CD14-positive monocyte (primary cell): ENCODE measurements at regions not wholly inside any gene's neighbourhood (a gene's known extent, or its start where the extent isn't known, plus 50 kb on each side); places are given as distances from the start of the nearest gene placed in this dataset.

Experiments
- DNase-seq, 3 donors: peaks; one replicate each; pipeline ENCODE4 v3.0.0-alpha.2; 2011 to 2022
- H2AFZ ChIP-seq: 2 replicates; pipeline ENCODE4 v1.6.0; 2012; ENCODE audit warnings: mild to moderate bottlenecking, low read depth, low read length, inconsistent platforms; ENCODE audit not compliant: insufficient read depth, poor library complexity, severe bottlenecking
- H3K27ac ChIP-seq, 2 donors: 1 replicate in 1 of 2; 2 replicates in 1 of 2; pipeline ENCODE4 v1.5.1; 2012 to 2013; ENCODE audit warnings: low read length in 2 of 2, control low read depth in 1 of 2, inconsistent platforms in 1 of 2, low read depth in 1 of 2, mild to moderate bottlenecking in 1 of 2
- H3K27me3 ChIP-seq, 2 donors: one replicate each; pipeline versions ENCODE4 v1.6.0 to v1.6.1; 2011 to 2013; ENCODE audit warnings: low read length in 2 of 2; ENCODE audit not compliant: control insufficient read depth in 2 of 2, insufficient read depth in 2 of 2
- H3K36me3 ChIP-seq, 2 donors: replicated peaks in 1 of 2; 1 replicate in 1 of 2; 2 replicates in 1 of 2; pipeline versions ENCODE4 v1.5.1 to v1.6.1; 2012 to 2013; ENCODE audit warnings: low read length in 2 of 2, control low read depth in 1 of 2, inconsistent platforms in 1 of 2, mild to moderate bottlenecking in 1 of 2; ENCODE audit not compliant: insufficient read depth in 2 of 2, control insufficient read depth in 1 of 2
- H3K4me1 ChIP-seq, 2 donors: 1 replicate in 1 of 2; 2 replicates in 1 of 2; pipeline versions ENCODE4 v1.5.1 to v1.6.1; 2012 to 2013; ENCODE audit warnings: low read length in 2 of 2, control low read depth in 1 of 2, inconsistent platforms in 1 of 2, mild to moderate bottlenecking in 1 of 2, moderate library complexity in 1 of 2; ENCODE audit not compliant: insufficient read depth in 2 of 2, control insufficient read depth in 1 of 2
- H3K4me2 ChIP-seq: replicated peaks from 2 replicates; pipeline ENCODE3; 2012; ENCODE audit warnings: low read length, moderate library complexity, mild to moderate bottlenecking; ENCODE audit not compliant: poor library complexity, severe bottlenecking; ENCODE audit errors: extremely low read depth
- H3K4me3 ChIP-seq, 3 experiments: fragments of 200-600 bp in 1 of 3; sonication (generic) in 1 of 3; replicated peaks in 1 of 3; 1 replicate in 2 of 3; 2 replicates in 1 of 3; pipeline ENCODE4 v1.5.1; 2011 to 2013; ENCODE audit warnings: low read length in 3 of 3, mild to moderate bottlenecking in 3 of 3, control low read depth in 2 of 3, low read depth in 2 of 3, inconsistent platforms in 1 of 3, moderate library complexity in 1 of 3
- H3K79me2 ChIP-seq: 2 replicates; pipeline ENCODE4 v1.6.0; 2012; ENCODE audit warnings: mild to moderate bottlenecking, control low read depth, inconsistent platforms, low read length, moderate library complexity; ENCODE audit not compliant: insufficient read depth
- H3K9ac ChIP-seq: 2 replicates; pipeline ENCODE4 v1.6.0; 2017; ENCODE audit warnings: low read length, mild to moderate bottlenecking; ENCODE audit not compliant: insufficient read depth, poor library complexity, severe bottlenecking
- H3K9me3 ChIP-seq, 2 donors: replicated peaks in 1 of 2; 1 replicate in 1 of 2; 2 replicates in 1 of 2; pipeline versions ENCODE4 v1.5.1 to v1.6.1; 2012 to 2013; ENCODE audit warnings: low read length in 2 of 2, control low read depth in 1 of 2; ENCODE audit not compliant: control insufficient read depth in 1 of 2, insufficient read depth in 1 of 2
- H4K20me1 ChIP-seq: 2 replicates; pipeline ENCODE4 v1.6.0; 2012; ENCODE audit warnings: mild to moderate bottlenecking, low read length, control low read depth, moderate library complexity; ENCODE audit not compliant: insufficient read depth
- H3K27ac Mint-ChIP-seq, 7 donors: one replicate each; pipeline ENCODE4 v1.8.0; 2020; ENCODE audit warnings: mild to moderate bottlenecking in 7 of 7, mixed read lengths in 7 of 7, moderate library complexity in 6 of 7, inconsistent platforms in 2 of 7
- H3K27me3 Mint-ChIP-seq, 3 donors: one replicate each; pipeline ENCODE4 v1.8.0; 2021 to 2022; ENCODE audit warnings: low read depth in 3 of 3, mild to moderate bottlenecking in 3 of 3, mixed read lengths in 3 of 3, moderate library complexity in 3 of 3, inconsistent platforms in 1 of 3
- H3K36me3 Mint-ChIP-seq, 2 donors: one replicate each; pipeline ENCODE4 v1.8.0; 2020; ENCODE audit warnings: mixed read lengths in 2 of 2, inconsistent platforms in 1 of 2, mild to moderate bottlenecking in 1 of 2
- H3K4me1 Mint-ChIP-seq: one replicate; pipeline ENCODE4 v1.8.0; 2020; ENCODE audit warnings: mild to moderate bottlenecking, mixed read lengths
- H3K4me3 Mint-ChIP-seq, 2 donors: one replicate each; pipeline ENCODE4 v1.8.0; 2020; ENCODE audit warnings: mild to moderate bottlenecking in 2 of 2, mixed read lengths in 2 of 2, moderate library complexity in 1 of 2
- H3K9me3 Mint-ChIP-seq, 7 donors: one replicate each; pipeline ENCODE4 v1.8.0; 2020 to 2022; ENCODE audit warnings: mixed read lengths in 7 of 7, mild to moderate bottlenecking in 6 of 7, moderate library complexity in 6 of 7, inconsistent platforms in 2 of 7
- WGBS: methylation state at CpG from one replicate; pipeline ENCODE4 v1.1.5; 2013; ENCODE audit warnings: missing lambda C conversion rate; ENCODE audit not compliant: insufficient coverage; 5-methylcytosine and 5-hydroxymethylcytosine counted together
- intact Hi-C, 2 donors: fragments of 100-400 bp; cut with micrococcal nuclease; formaldehyde crosslinking; loops; one replicate each; pipeline versions ENCODE4 v1.15.0 to v1.15.1; 2023
- TF ChIP-seq, protein P1 (sequence below): fragments of 200-600 bp; IDR thresholded peaks from one replicate; pipeline ENCODE4 v1.8.0; 2022; ENCODE audit warnings: antibody characterized with exemption, mild to moderate bottlenecking

- no peaks in the 10 kb centered on the region for H3K4me1 Mint-ChIP-seq
Observed at GRCh38 chr5:61904730-61905129, 401.3 kb upstream of the KIF2A start.

DNA sequence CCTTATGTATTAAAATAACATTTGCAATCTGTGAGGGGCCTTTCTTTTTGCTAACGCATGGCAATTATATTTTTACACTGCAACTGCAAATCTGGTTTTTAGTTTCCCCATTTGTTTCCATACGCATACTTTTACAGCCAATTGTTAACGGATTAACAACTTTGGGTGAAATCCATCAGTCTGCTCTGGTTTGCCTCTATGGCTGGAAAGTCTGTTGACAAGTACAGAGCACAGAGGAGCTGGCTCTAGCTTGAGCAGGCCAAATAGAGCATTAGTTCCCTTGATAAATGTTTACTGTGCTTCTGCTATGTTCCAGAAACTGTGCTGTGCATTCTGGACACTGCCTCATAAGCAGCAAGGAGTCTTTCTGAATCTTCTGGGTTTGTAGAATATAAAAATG, 400.4 kb upstream of the KIF2A start:
- H3K36me3 Mint-ChIP-seq = no peaks in the 10 kb centered on the region
- Histone ChIP-seq H4K20me1 (no peaks in the 10 kb centered on the region), H3K4me2 (no peak overlapping the region), H3K27ac (no peak overlapping the region), H2AFZ (no peak overlapping the region), H3K9me3 (no peaks in the 10 kb centered on the region), H3K79me2 (no peaks in the 10 kb centered on the region), H3K27me3 (no peaks in the 10 kb centered on the region), H3K4me3 (no peak overlapping the region), H3K36me3 (no peaks in the 10 kb centered on the region), H3K4me1 (no peaks in the 10 kb centered on the region), H3K9ac (no peak overlapping the region)
- H3K4me3 Mint-ChIP-seq = no peak overlapping the region
- H3K27me3 Mint-ChIP-seq = peaks cover 0 to 2% (median 0%) of the 10 kb centered on the region in 3 donors
- no peak overlapping the region for H3K27ac Mint-ChIP-seq
- H3K4me1 Mint-ChIP-seq = no peaks in the 10 kb centered on the region
- intact Hi-C loops = no loop called here
- no peak for DNase-seq
- WGBS = 100% methylated on average over 2 of the region's 3 CpGs
- TF ChIP-seq, protein P1, sequence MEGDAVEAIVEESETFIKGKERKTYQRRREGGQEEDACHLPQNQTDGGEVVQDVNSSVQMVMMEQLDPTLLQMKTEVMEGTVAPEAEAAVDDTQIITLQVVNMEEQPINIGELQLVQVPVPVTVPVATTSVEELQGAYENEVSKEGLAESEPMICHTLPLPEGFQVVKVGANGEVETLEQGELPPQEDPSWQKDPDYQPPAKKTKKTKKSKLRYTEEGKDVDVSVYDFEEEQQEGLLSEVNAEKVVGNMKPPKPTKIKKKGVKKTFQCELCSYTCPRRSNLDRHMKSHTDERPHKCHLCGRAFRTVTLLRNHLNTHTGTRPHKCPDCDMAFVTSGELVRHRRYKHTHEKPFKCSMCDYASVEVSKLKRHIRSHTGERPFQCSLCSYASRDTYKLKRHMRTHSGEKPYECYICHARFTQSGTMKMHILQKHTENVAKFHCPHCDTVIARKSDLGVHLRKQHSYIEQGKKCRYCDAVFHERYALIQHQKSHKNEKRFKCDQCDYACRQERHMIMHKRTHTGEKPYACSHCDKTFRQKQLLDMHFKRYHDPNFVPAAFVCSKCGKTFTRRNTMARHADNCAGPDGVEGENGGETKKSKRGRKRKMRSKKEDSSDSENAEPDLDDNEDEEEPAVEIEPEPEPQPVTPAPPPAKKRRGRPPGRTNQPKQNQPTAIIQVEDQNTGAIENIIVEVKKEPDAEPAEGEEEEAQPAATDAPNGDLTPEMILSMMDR = no peak
- peaks cover 0 to 6% (median 2%) of the 10 kb centered on the region in 7 donors for H3K9me3 Mint-ChIP-seq

More at GRCh38 chr5:61904730-61905129, 401.3 kb upstream of the KIF2A start:
- no peaks in the 10 kb centered on the region for H3K27me3 ChIP-seq
- H3K27ac Mint-ChIP-seq = no peak overlapping the region
- H3K9me3 ChIP-seq = no peaks in the 10 kb centered on the region
- H3K36me3 ChIP-seq = no peaks in the 10 kb centered on the region
- H4K20me1 ChIP-seq = no peaks in the 10 kb centered on the region
- peaks cover 0 to 3% (median 0%) of the 10 kb centered on the region in 7 donors for H3K9me3 Mint-ChIP-seq
- no peak overlapping the region for H3K4me3 Mint-ChIP-seq
- DNase-seq = no peak
- TF ChIP-seq, protein P1 = no peak
- no peaks in the 10 kb centered on the region for H3K4me1 ChIP-seq
- no peaks in the 10 kb centered on the region for H3K79me2 ChIP-seq
- H2AFZ ChIP-seq = no peak overlapping the region
- no peak overlapping the region for H3K9ac ChIP-seq
- intact Hi-C loops = no loop called here
- H3K27me3 Mint-ChIP-seq = peaks cover 0 to 2% (median 0%) of the 10 kb centered on the region in 3 donors
- WGBS = 80% methylated on average over 1 of the region's 1 CpG
- H3K27ac ChIP-seq = no peak overlapping the region
- no peak overlapping the region for H3K4me2 ChIP-seq
- no peaks in the 10 kb centered on the region for H3K36me3 Mint-ChIP-seq
- no peak overlapping the region for H3K4me3 ChIP-seq
